RWPE2 (cell line): ENCODE measurements at regions not wholly inside any gene's neighbourhood (a gene's known extent, or its start where the extent isn't known, plus 50 kb on each side); places are given as distances from the start of the nearest gene placed in this dataset.

ENCODE experiments used
- ATAC-seq: fragments of 200-7000 bp; cut with Tn5 transposase; 3 replicates; pipeline ENCODE4 v1.9.1; 2021; ENCODE audit warnings: low read depth
- DNase-seq: peaks from one replicate; pipeline ENCODE4 v3.0.0-alpha.2; 2020; ENCODE audit warnings: low spot score
- H3K27ac ChIP-seq: fragments of 450-650 bp; 2 replicates; pipeline ENCODE4 v1.5.1; 2017; ENCODE audit warnings: mild to moderate bottlenecking; ENCODE audit not compliant: poor library complexity, severe bottlenecking
- H3K27me3 ChIP-seq: fragments of 250-450 bp; sonication (Bioruptor Pico); 2 replicates; pipeline ENCODE4 v1.5.1; 2021; ENCODE audit warnings: mild to moderate bottlenecking, moderate library complexity; ENCODE audit not compliant: insufficient read depth, poor library complexity, severe bottlenecking
- H3K36me3 ChIP-seq: fragments of 250-450 bp; sonication (Bioruptor Pico); 2 replicates; pipeline ENCODE4 v1.5.1; 2020; ENCODE audit warnings: low read depth, mild to moderate bottlenecking, moderate library complexity
- H3K4me1 ChIP-seq: fragments of 250-450 bp; sonication (Bioruptor Pico); 2 replicates; pipeline ENCODE4 v1.5.1; 2021; ENCODE audit warnings: mild to moderate bottlenecking, moderate library complexity; ENCODE audit not compliant: insufficient read depth, poor library complexity, severe bottlenecking
- H3K4me3 ChIP-seq: fragments of 250-450 bp; sonication (Bioruptor Pico); 2 replicates; pipeline ENCODE4 v1.5.1; 2021; ENCODE audit warnings: mild to moderate bottlenecking, moderate library complexity; ENCODE audit not compliant: severe bottlenecking
- H3K9me3 ChIP-seq: fragments of 250-450 bp; sonication (Bioruptor Pico); 2 replicates; pipeline ENCODE4 v1.5.1; 2021; ENCODE audit warnings: mild to moderate bottlenecking, moderate library complexity; ENCODE audit not compliant: severe bottlenecking
- TF ChIP-seq, protein P1 (sequence below): fragments of 450-650 bp; IDR thresholded peaks from one replicate; pipeline ENCODE4 v1.5.1; 2017; ENCODE audit warnings: mild to moderate bottlenecking, moderate library complexity; ENCODE audit not compliant: poor library complexity, severe bottlenecking

- H3K27me3 ChIP-seq: peaks cover 15% of the 10 kb centered on the region
- DNase-seq (no peak), ATAC-seq (no peak)
- no peak overlapping the region for H3K27ac ChIP-seq
- no peaks in the 10 kb centered on the region for H3K36me3 ChIP-seq
- H3K4me1 ChIP-seq: no peaks in the 10 kb centered on the region
- TF ChIP-seq, protein P1, sequence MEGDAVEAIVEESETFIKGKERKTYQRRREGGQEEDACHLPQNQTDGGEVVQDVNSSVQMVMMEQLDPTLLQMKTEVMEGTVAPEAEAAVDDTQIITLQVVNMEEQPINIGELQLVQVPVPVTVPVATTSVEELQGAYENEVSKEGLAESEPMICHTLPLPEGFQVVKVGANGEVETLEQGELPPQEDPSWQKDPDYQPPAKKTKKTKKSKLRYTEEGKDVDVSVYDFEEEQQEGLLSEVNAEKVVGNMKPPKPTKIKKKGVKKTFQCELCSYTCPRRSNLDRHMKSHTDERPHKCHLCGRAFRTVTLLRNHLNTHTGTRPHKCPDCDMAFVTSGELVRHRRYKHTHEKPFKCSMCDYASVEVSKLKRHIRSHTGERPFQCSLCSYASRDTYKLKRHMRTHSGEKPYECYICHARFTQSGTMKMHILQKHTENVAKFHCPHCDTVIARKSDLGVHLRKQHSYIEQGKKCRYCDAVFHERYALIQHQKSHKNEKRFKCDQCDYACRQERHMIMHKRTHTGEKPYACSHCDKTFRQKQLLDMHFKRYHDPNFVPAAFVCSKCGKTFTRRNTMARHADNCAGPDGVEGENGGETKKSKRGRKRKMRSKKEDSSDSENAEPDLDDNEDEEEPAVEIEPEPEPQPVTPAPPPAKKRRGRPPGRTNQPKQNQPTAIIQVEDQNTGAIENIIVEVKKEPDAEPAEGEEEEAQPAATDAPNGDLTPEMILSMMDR: no peak
- no peaks in the 10 kb centered on the region for H3K9me3 ChIP-seq
- H3K4me3 ChIP-seq: no peak overlapping the region
These were observed 448.0 kb upstream of the CCDC196 start for GRCh38 chr14:66038212-66038611.

GRCh38 chr14:66038618-66039017, 447.6 kb upstream of the CCDC196 start:
- Histone ChIP-seq H3K4me3 (no peak overlapping the region), H3K36me3 (no peaks in the 10 kb centered on the region), H3K9me3 (no peaks in the 10 kb centered on the region), H3K27me3 (peaks cover 15% of the 10 kb centered on the region), H3K4me1 (no peaks in the 10 kb centered on the region), H3K27ac (no peak overlapping the region)
- no peak for DNase-seq
- peak; percentile 53; the same call in 1 of the 3 replicates for ATAC-seq
- TF ChIP-seq, protein P1: no peak

GRCh38 chr14:66039495-66039894, 446.7 kb upstream of the CCDC196 start:
- no peaks in the 10 kb centered on the region for H3K4me1 ChIP-seq
- peaks cover 15% of the 10 kb centered on the region for H3K27me3 ChIP-seq
- TF ChIP-seq, protein P1: no peak
- H3K27ac ChIP-seq: no peak overlapping the region
- no peak overlapping the region for H3K4me3 ChIP-seq
- DNase-seq: no peak
- no peak for ATAC-seq
- no peaks in the 10 kb centered on the region for H3K9me3 ChIP-seq
- no peaks in the 10 kb centered on the region for H3K36me3 ChIP-seq

GRCh38 chr14:66041582-66041981, 444.6 kb upstream of the CCDC196 start:
- no peak for DNase-seq
- H3K27me3 ChIP-seq: peaks cover 11% of the 10 kb centered on the region
- TF ChIP-seq, protein P1: no peak
- H3K36me3 ChIP-seq: no peaks in the 10 kb centered on the region
- H3K4me3 ChIP-seq: no peak overlapping the region
- no peaks in the 10 kb centered on the region for H3K4me1 ChIP-seq
- ATAC-seq: no peak
- H3K27ac ChIP-seq: no peak overlapping the region
- no peaks in the 10 kb centered on the region for H3K9me3 ChIP-seq

GRCh38 chr14:66043921-66044320, 442.2 kb upstream of the CCDC196 start:
- no peaks in the 10 kb centered on the region for H3K4me1 ChIP-seq
- H3K27ac ChIP-seq: no peak overlapping the region
- no peaks in the 10 kb centered on the region for H3K36me3 ChIP-seq
- ATAC-seq (peak; percentile 63), DNase-seq (no peak)
- no peaks in the 10 kb centered on the region for H3K9me3 ChIP-seq
- TF ChIP-seq, protein P1: no peak
- H3K4me3 ChIP-seq: no peak overlapping the region
- no peaks in the 10 kb centered on the region for H3K27me3 ChIP-seq
